NCI-H1436 treated with DMSO at 0.1 percent for 48 hours (cell line): ENCODE measurements at regions not wholly inside any gene's neighbourhood (a gene's known extent, or its start where the extent isn't known, plus 50 kb on each side); places are given as distances from the start of the nearest gene placed in this dataset.

Source experiments
- DNase-seq: peaks from one replicate; lab custom pipeline; 2025; lab: John Stamatoyannopoulos, UW

DNA sequence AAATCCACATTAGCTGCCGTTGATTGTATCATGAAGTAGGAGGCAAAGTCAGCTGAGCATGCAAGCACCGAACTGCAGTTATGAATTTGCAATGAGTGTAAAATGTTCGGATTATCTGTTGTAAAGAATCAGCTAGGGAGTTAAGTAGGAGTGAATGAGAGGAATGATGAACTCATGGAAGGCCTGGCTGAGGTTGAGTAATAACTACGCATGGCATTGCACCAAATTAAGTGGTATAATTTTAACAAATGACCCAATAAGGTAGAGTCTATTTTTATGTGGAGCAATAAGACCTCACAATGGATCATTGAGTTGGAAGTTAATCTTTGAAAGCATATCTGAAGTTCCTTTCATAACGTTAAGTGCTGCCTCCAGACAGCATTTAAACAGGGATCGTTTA lies 288.2 kb upstream of the CHST9 start:
- DNase-seq, result no peak

- no peak for DNase-seq
Measured at GRCh38 chr18:27467073-27467472, 282.0 kb upstream of the CHST9 start.

GRCh38 chr18:27461957-27462356 lies 276.8 kb upstream of the CHST9 start:
- no peak for DNase-seq

GRCh38 chr18:27449104-27449503 lies 264.0 kb upstream of the CHST9 start:
- no peak for DNase-seq

GRCh38 chr18:27447930-27448329 lies 262.8 kb upstream of the CHST9 start:
- DNase-seq, result no peak

- no peak for DNase-seq
Measured at GRCh38 chr18:27447451-27447881, 262.4 kb upstream of the CHST9 start.

DNA sequence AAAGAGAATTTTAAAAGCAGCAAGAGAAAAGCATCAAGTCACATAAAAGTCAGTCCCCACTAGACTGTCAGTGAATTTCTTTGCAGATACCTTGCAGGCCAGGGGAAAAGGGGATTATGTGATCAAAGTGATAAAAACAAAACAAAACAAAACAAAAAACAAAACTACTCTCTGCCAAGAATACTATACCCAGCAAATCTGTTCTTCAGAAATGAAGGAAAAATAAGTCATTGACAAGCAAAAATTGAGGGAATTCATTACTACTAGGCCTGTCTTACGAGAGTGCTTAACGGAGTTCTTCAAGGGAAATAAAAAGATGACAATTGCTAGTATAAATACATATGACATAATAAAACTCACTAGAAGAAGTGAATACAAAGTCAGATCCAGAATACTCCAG lies 245.5 kb upstream of the CHST9 start:
- no peak for DNase-seq

GRCh38 chr18:27428716-27429475 lies 243.8 kb upstream of the CHST9 start:
- no peak for DNase-seq

DNA sequence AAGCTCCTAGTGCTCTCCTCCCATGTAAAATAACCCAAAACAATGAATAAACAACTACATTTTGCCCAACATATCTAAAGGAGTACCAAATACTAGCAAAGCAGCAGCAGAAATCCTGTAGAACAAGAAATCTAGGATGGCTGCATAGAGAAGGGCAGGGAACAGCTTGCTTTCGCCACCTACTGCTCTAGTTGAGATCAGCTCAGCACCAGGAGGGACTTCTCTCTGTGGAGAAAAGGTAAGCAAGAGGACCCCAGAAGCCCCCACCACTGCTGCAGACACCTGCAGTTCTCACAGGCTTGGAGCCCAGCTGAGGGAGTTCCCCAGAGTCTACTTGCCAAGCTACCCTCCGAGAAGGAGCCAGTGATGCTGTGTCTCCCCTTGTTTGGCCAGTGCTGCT lies 243.0 kb upstream of the CHST9 start:
- no peak for DNase-seq

GRCh38 chr18:27423581-27423980 lies 238.5 kb upstream of the CHST9 start:
- no peak for DNase-seq

GRCh38 chr18:27419646-27420045 lies 234.5 kb upstream of the CHST9 start:
- DNase-seq, result no peak

DNA sequence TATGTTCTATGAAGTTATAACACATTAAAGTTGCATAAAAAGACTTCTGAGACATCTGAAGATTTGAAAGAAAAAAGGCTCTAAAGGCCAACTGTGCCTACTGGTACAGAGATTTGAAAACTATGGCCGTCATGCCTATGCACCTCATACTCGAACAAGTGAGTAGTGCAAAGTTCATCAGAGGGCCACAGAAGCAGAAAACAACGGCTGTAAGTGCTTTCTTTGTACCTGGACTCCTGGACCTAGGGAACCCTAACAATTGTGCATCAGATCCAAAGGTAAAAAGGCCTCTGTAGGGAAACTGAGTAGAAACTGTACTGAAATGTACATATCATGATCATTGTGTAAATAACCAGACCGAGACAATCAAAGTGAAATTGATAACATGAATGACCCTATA lies 230.4 kb upstream of the CHST9 start:
- no peak for DNase-seq

- DNase-seq, result no peak
Measured at GRCh38 chr18:27414682-27415081, 229.6 kb upstream of the CHST9 start.

- no peak for DNase-seq
Measured at GRCh38 chr18:27413495-27414401, 228.6 kb upstream of the CHST9 start.

GRCh38 chr18:27412556-27412955 lies 227.4 kb upstream of the CHST9 start:
- no peak for DNase-seq

- no peak for DNase-seq
Measured at GRCh38 chr18:27411911-27412310, 226.8 kb upstream of the CHST9 start.

DNA sequence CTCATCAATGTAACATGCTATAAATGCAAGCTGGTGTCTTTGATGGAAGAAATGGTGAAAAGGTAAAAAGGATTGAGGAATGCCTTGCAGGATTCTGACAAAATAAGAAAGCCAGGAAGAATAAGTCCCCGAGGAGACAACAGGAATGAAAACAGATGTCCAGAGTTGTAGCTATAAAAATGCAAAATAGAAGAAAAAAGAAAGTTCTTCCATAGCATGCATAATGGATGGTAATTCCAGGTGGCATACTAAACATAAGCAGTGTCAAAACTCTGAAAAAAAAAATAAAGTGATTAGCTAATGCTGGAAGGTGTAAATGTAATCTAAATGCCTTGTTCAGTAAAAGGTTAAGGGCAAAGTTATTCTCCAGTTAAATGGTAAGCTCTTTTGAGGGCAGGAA lies 225.9 kb upstream of the CHST9 start:
- DNase-seq, result no peak

GRCh38 chr18:27404855-27405254 lies 219.7 kb upstream of the CHST9 start:
- no peak for DNase-seq

- no peak for DNase-seq
Measured at GRCh38 chr18:27400001-27400400, 214.9 kb upstream of the CHST9 start.

- DNase-seq, result no peak
Measured at GRCh38 chr18:27395752-27396151, 210.6 kb upstream of the CHST9 start.

GRCh38 chr18:27394687-27395086 lies 209.6 kb upstream of the CHST9 start:
- no peak for DNase-seq

- DNase-seq, result no peak
Measured at GRCh38 chr18:27382567-27383216, 197.6 kb upstream of the CHST9 start.
